ENCODE measurements at regions not wholly inside any gene's neighbourhood (a gene's known extent, or its start where the extent isn't known, plus 50 kb on each side); places are given as distances from the start of the nearest gene placed in this dataset.

- H3K27ac ChIP-seq (ENCODE audit: low read depth, low read length, severe bottlenecking), result no peak overlapping the region
- no peaks in the 10 kb centered on the region for H3K4me1 ChIP-seq (ENCODE audit: control insufficient read depth, insufficient read depth, low read length, poor library complexity, severe bottlenecking)
- H3K9me3 ChIP-seq (ENCODE audit: control insufficient read depth, low read length), result no peaks in the 10 kb centered on the region
- no peaks in the 10 kb centered on the region for H3K36me3 ChIP-seq (ENCODE audit: control insufficient read depth, insufficient read depth, low read length)
- H3K4me3 ChIP-seq (ENCODE audit: extremely low read depth, insufficient read depth, low read length, poor library complexity, severe bottlenecking), result no peak overlapping the region
- WGBS, 2 experiments (ENCODE audit: insufficient coverage in 2 of 2), result 100% methylated on average over 1 of the region's 1 CpG; no CpG with 5 or more reads in 1 of the 2 experiments
Measured at GRCh38 chrX:22527302-22527701, 254.6 kb downstream of the CBLL2 start.

- Histone ChIP-seq H3K27ac (ENCODE audit: low read depth, low read length, severe bottlenecking) (no peak overlapping the region), H3K4me3 (ENCODE audit: extremely low read depth, insufficient read depth, low read length, poor library complexity, severe bottlenecking) (no peak overlapping the region), H3K36me3 (ENCODE audit: control insufficient read depth, insufficient read depth, low read length) (no peaks in the 10 kb centered on the region), H3K4me1 (ENCODE audit: control insufficient read depth, insufficient read depth, low read length, poor library complexity, severe bottlenecking) (no peaks in the 10 kb centered on the region), H3K9me3 (ENCODE audit: control insufficient read depth, low read length) (no peaks in the 10 kb centered on the region)
- no CpG with 5 or more reads among the region's 5 CpGs for WGBS, 2 experiments (ENCODE audit: insufficient coverage in 2 of 2)
Measured at GRCh38 chrX:22533898-22534297, 261.2 kb downstream of the CBLL2 start.

GRCh38 chrX:22534643-22535042 lies 261.9 kb downstream of the CBLL2 start:
- H3K27ac ChIP-seq (ENCODE audit: low read depth, low read length, severe bottlenecking), result no peak overlapping the region
- no peaks in the 10 kb centered on the region for H3K36me3 ChIP-seq (ENCODE audit: control insufficient read depth, insufficient read depth, low read length)
- no CpG with 5 or more reads among the region's 5 CpGs for WGBS, 2 experiments (ENCODE audit: insufficient coverage in 2 of 2)
- H3K4me1 ChIP-seq (ENCODE audit: control insufficient read depth, insufficient read depth, low read length, poor library complexity, severe bottlenecking), result no peaks in the 10 kb centered on the region
- no peak overlapping the region for H3K4me3 ChIP-seq (ENCODE audit: extremely low read depth, insufficient read depth, low read length, poor library complexity, severe bottlenecking)
- H3K9me3 ChIP-seq (ENCODE audit: control insufficient read depth, low read length), result no peaks in the 10 kb centered on the region

DNA sequence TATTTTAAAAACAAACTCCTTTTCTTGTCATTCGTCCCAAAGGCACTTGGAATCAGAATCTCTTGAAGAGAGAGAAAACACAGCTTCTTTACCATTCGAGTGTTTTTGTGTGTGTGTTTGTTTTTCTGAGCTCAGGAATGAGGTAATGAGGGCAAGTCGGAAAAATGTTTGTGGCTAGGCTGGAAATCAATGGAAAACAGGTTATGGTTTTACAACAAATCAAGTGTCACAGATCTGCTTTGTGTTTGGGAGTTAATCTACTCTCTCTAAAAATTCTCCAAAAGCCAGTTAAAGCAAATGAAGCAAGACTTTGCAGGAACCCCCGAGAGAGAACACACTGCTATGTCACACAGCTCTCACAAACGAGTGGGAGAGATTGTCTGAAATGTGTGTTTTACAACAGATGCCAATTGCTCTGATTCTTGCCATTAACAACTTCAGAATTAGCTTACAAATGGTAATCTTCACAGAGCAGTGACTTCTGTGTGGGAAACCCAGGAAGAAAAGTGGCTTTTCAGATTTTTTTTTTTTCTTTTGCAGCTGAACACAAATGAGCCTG lies 264.1 kb downstream of the CBLL2 start:
- no CpG with 5 or more reads among the region's 5 CpGs for WGBS, 2 experiments (ENCODE audit: insufficient coverage in 2 of 2)
- H3K36me3 ChIP-seq (ENCODE audit: control insufficient read depth, insufficient read depth, low read length), result no peaks in the 10 kb centered on the region
- H3K4me1 ChIP-seq (ENCODE audit: control insufficient read depth, insufficient read depth, low read length, poor library complexity, severe bottlenecking), result no peaks in the 10 kb centered on the region
- H3K4me3 ChIP-seq (ENCODE audit: extremely low read depth, insufficient read depth, low read length, poor library complexity, severe bottlenecking), result no peak overlapping the region
- H3K9me3 ChIP-seq (ENCODE audit: control insufficient read depth, low read length), result no peaks in the 10 kb centered on the region
- no peak overlapping the region for H3K27ac ChIP-seq (ENCODE audit: low read depth, low read length, severe bottlenecking)

DNA sequence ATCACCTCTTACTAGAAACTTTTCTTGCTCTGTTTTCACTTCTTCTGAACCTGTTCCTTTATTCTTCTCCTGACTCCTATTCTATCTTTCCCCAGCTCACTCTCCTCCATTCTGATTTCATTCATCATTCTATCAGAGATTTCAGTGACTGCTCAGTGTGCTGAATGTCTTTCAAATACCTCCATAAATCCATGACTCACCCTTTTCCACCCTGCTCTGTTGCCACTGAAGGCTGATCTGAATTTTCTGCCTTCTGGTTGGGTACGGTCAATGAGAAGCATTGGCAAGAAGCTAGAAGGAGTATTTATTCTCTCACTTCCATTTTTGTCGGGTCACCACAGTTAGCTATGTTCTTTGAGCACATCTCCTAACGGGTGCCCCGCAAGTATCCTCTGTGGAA lies 265.9 kb downstream of the CBLL2 start:
- no peak overlapping the region for H3K4me3 ChIP-seq (ENCODE audit: extremely low read depth, insufficient read depth, low read length, poor library complexity, severe bottlenecking)
- WGBS, 2 experiments (ENCODE audit: insufficient coverage in 2 of 2), result 100% methylated on average over 1 of the region's 4 CpGs; no CpG with 5 or more reads in 1 of the 2 experiments
- no peaks in the 10 kb centered on the region for H3K36me3 ChIP-seq (ENCODE audit: control insufficient read depth, insufficient read depth, low read length)

DNA sequence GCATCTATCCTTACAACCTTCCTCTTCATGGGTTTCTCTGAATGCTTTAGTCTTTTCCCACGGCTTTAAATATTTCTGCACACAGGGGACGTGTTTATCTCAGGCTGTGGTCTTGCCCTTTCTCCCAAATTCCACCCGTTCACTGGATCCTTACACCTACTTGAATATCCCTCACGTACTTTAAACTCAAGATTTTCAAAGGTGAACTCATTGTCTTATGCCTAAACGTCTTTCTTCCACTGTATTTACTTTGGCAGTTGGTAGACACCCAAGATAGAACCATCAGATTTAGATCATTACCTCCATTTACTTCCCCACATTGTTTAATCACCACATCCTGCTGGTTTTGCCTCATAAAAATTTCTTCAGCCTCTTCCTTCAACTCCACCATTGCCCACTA lies 269.2 kb downstream of the CBLL2 start:
- H3K36me3 ChIP-seq (ENCODE audit: control insufficient read depth, insufficient read depth, low read length), result no peaks in the 10 kb centered on the region
- H3K4me1 ChIP-seq (ENCODE audit: control insufficient read depth, insufficient read depth, low read length, poor library complexity, severe bottlenecking), result no peaks in the 10 kb centered on the region
- H3K9me3 ChIP-seq (ENCODE audit: control insufficient read depth, low read length), result no peaks in the 10 kb centered on the region
- H3K4me3 ChIP-seq (ENCODE audit: extremely low read depth, insufficient read depth, low read length, poor library complexity, severe bottlenecking), result no peak overlapping the region
- WGBS, 2 experiments (ENCODE audit: insufficient coverage in 2 of 2), result 84 to 85% methylated on average over 4 to 5 of the region's 5 CpGs
- H3K27ac ChIP-seq (ENCODE audit: low read depth, low read length, severe bottlenecking), result no peak overlapping the region

More for the DNA sequence above, 265.9 kb downstream of the CBLL2 start:
- Histone ChIP-seq H3K4me1 (ENCODE audit: control insufficient read depth, insufficient read depth, low read length, poor library complexity, severe bottlenecking) (no peaks in the 10 kb centered on the region), H3K27ac (ENCODE audit: low read depth, low read length, severe bottlenecking) (no peak overlapping the region), H3K9me3 (ENCODE audit: control insufficient read depth, low read length) (no peaks in the 10 kb centered on the region)

- Histone ChIP-seq H3K9me3 (ENCODE audit: control insufficient read depth, low read length) (no peaks in the 10 kb centered on the region), H3K4me3 (ENCODE audit: extremely low read depth, insufficient read depth, low read length, poor library complexity, severe bottlenecking) (no peak overlapping the region), H3K36me3 (ENCODE audit: control insufficient read depth, insufficient read depth, low read length) (no peaks in the 10 kb centered on the region), H3K4me1 (ENCODE audit: control insufficient read depth, insufficient read depth, low read length, poor library complexity, severe bottlenecking) (no peaks in the 10 kb centered on the region), H3K27ac (ENCODE audit: low read depth, low read length, severe bottlenecking) (no peak overlapping the region)
- 100% methylated on average over 3 of the region's 3 CpGs; no CpG with 5 or more reads in 1 of the 2 experiments for WGBS, 2 experiments (ENCODE audit: insufficient coverage in 2 of 2)
Measured at GRCh38 chrX:22542641-22543040, 269.9 kb downstream of the CBLL2 start.

- no peak overlapping the region for H3K27ac ChIP-seq (ENCODE audit: low read depth, low read length, severe bottlenecking)
- WGBS, 2 experiments (ENCODE audit: insufficient coverage in 2 of 2), result 86% methylated on average over 1 of the region's 4 CpGs; no CpG with 5 or more reads in 1 of the 2 experiments
- no peaks in the 10 kb centered on the region for H3K9me3 ChIP-seq (ENCODE audit: control insufficient read depth, low read length)
- no peaks in the 10 kb centered on the region for H3K36me3 ChIP-seq (ENCODE audit: control insufficient read depth, insufficient read depth, low read length)
- H3K4me3 ChIP-seq (ENCODE audit: extremely low read depth, insufficient read depth, low read length, poor library complexity, severe bottlenecking), result no peak overlapping the region
- no peaks in the 10 kb centered on the region for H3K4me1 ChIP-seq (ENCODE audit: control insufficient read depth, insufficient read depth, low read length, poor library complexity, severe bottlenecking)
Measured at GRCh38 chrX:22559506-22559905, 286.8 kb downstream of the CBLL2 start.

- Histone ChIP-seq H3K4me3 (ENCODE audit: extremely low read depth, insufficient read depth, low read length, poor library complexity, severe bottlenecking) (no peak overlapping the region), H3K9me3 (ENCODE audit: control insufficient read depth, low read length) (no peaks in the 10 kb centered on the region), H3K36me3 (ENCODE audit: control insufficient read depth, insufficient read depth, low read length) (no peaks in the 10 kb centered on the region), H3K27ac (ENCODE audit: low read depth, low read length, severe bottlenecking) (no peak overlapping the region), H3K4me1 (ENCODE audit: control insufficient read depth, insufficient read depth, low read length, poor library complexity, severe bottlenecking) (no peaks in the 10 kb centered on the region)
- WGBS, 2 experiments (ENCODE audit: insufficient coverage in 2 of 2), result no CpG with 5 or more reads among the region's 1 CpG
Measured at GRCh38 chrX:22575161-22575845, 302.6 kb downstream of the CBLL2 start.

GRCh38 chrX:22577181-22577580 lies 304.5 kb downstream of the CBLL2 start:
- no CpG with 5 or more reads among the region's 3 CpGs for whole genome bisulfite sequencing, 2 experiments (ENCODE audit: insufficient coverage in 2 of 2)
- Histone ChIP-seq H3K4me1 (ENCODE audit: control insufficient read depth, insufficient read depth, low read length, poor library complexity, severe bottlenecking) (no peaks in the 10 kb centered on the region), H3K9me3 (ENCODE audit: control insufficient read depth, low read length) (no peaks in the 10 kb centered on the region), H3K27ac (ENCODE audit: low read depth, low read length, severe bottlenecking) (no peak overlapping the region), H3K36me3 (ENCODE audit: control insufficient read depth, insufficient read depth, low read length) (no peaks in the 10 kb centered on the region), H3K4me3 (ENCODE audit: extremely low read depth, insufficient read depth, low read length, poor library complexity, severe bottlenecking) (no peak overlapping the region)

DNA sequence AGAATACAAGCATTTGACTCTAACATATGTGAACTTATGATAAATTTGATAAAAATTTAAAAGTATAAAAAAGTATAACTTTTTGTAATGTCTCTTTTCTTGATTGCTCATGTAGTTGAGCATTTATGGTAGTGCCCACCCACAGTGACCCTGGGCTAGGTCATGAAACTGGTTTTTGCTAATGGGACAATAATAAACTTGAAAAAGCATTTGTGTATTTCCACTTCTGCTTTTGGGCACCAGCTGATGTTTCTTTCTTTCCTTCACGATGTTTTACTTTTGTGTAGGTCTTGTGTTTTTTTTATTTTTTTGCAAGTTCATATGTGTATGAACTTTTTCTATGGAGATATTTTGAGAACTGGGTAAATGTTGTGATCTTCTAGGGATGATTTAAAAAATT lies 313.1 kb downstream of the CBLL2 start:
- no CpG with 5 or more reads among the region's 1 CpG for WGBS, 2 experiments (ENCODE audit: insufficient coverage in 2 of 2)
- H3K4me1 ChIP-seq (ENCODE audit: control insufficient read depth, insufficient read depth, low read length, poor library complexity, severe bottlenecking), result no peaks in the 10 kb centered on the region
- no peaks in the 10 kb centered on the region for H3K9me3 ChIP-seq (ENCODE audit: control insufficient read depth, low read length)
- no peak overlapping the region for H3K4me3 ChIP-seq (ENCODE audit: extremely low read depth, insufficient read depth, low read length, poor library complexity, severe bottlenecking)
- H3K36me3 ChIP-seq (ENCODE audit: control insufficient read depth, insufficient read depth, low read length), result no peaks in the 10 kb centered on the region
- H3K27ac ChIP-seq (ENCODE audit: low read depth, low read length, severe bottlenecking), result no peak overlapping the region

All from mesodermal cell (in vitro differentiated cells).